Right forelimb (tissue), 1 donor: ENCODE measurements at regions not wholly inside any gene's neighbourhood (a gene's known extent, or its start where the extent isn't known, plus 50 kb on each side); places are given as distances from the start of the nearest gene placed in this dataset.
A peak's percentile ranks its signal among the peaks of the same experiment; 100 is the strongest.

ENCODE experiments used
- DNase-seq: peaks from one replicate; pipeline ENCODE4 v3.0.0-alpha.2; 2018

- peak; percentile 18 for DNase-seq
These were observed 297.2 kb downstream of the TCERG1L start for GRCh38 chr10:131014271-131014670.

- DNase-seq, result peak; percentile 16
These were observed 296.2 kb downstream of the TCERG1L start for GRCh38 chr10:131015271-131015670.

- DNase-seq, result peak; percentile 4
These were observed 295.0 kb downstream of the TCERG1L start for GRCh38 chr10:131016556-131016955.

DNA sequence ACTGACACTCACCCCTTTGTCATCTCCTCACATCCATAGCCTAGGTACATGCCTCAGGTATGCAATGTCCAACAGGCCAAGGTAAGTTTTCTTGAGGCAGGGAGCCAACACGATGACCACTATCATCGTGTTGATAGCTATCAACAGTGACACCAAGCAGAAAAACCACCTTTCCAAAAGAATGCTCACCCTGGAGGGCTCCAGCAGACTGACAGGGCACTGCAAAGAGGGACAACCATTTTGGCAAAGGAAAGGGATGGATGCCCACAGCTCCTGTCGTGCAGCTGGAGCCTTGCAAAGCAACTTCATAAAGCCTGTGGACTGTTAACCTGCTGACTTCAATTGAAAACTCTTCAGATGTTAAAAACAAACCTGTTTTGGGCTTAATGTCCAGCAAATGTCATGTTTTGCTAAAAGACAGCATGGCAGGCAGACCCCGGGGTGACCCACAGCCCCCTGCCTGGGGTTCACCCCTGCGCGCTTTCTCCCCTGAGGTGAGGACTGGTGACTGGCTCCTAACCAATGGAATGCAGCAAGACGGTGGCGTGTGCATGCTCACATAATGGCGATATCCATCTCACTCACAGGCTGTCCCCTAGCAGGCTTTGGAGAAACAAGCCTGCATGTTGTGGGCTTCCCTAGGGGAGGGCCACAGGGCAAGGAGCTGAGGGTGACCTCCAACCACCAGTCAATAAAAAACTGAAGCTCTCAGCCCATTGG is 293.8 kb downstream of the TCERG1L start:
- DNase-seq, result peak; percentile 17

- DNase-seq, result peak; percentile 11
These were observed 292.5 kb downstream of the TCERG1L start for GRCh38 chr10:131018886-131019500.

- peak; percentile 32 for DNase-seq
These were observed 291.8 kb downstream of the TCERG1L start for GRCh38 chr10:131019696-131020095.

- DNase-seq, result no peak
These were observed 290.7 kb downstream of the TCERG1L start for GRCh38 chr10:131020775-131021174.

DNA sequence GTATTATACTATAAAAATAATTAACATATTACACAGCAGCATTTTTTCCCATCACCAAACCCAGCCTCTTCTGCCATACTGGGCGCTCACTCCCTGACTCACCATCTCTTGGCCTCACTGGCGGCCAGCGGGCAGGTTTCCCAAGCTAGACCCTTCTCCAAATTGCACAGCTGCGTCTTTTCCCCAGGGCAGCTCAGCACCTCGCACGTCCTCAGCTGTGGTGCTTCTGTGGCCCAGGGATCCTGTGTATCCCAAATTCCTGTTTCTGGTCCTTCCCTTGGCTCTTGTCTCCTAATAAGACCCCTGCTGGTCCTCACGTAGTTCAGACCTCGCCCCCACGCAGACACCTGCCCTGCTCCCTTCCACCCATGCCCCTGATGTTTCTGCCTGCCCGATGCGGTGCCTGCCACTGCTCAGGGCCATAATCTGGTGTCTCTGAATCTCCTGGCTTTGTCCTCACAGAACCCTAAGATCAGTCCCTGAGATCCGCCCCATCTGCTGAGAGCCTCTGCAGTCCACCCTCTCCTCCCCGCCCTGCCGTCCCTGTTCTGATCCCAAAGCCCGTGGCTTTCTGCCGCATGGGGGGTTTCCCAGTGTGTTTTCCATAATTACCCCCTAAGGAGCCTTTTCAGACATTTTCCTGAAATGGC is 290.1 kb downstream of the TCERG1L start:
- no peak for DNase-seq

DNA sequence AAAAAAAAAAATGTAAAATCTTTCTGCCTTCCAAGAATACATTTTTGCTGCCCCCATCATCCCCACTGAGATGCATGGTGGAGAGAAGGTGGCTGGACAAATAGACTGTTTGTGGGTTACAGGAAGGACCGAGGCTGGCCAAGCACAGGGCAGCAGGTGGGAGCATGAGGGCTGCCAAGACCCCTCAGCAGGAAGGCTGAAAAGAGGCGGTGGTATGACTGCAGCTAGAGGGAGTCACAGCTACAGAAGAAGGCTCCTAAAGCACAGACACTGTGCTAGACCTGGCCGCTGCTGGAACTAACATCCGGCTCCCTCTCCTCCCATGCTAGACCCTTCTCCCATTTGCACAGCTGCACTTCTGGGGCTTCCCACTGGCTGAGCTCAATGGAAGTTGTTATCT is 289.6 kb downstream of the TCERG1L start:
- DNase-seq, result no peak

DNA sequence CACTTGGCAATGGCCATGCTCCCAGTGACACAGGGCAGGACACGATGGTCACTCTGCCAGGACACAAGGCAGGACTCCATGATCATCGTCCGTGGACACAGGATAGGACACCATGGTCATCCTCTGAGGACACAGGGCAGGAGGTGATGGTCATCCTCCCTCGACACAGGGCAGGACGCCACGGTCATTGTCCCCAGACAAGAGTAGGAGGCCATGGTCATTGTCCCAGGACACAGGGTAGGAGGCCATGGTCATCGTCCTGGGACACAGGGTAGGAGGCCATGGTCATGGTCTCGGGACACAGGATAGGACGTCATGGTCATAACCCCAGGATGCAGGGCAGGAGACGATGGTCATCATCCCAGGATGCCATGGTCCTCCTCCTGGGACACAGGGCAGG is 289.2 kb downstream of the TCERG1L start:
- no peak for DNase-seq

- no peak for DNase-seq
These were observed 288.5 kb downstream of the TCERG1L start for GRCh38 chr10:131022981-131023380.

DNA sequence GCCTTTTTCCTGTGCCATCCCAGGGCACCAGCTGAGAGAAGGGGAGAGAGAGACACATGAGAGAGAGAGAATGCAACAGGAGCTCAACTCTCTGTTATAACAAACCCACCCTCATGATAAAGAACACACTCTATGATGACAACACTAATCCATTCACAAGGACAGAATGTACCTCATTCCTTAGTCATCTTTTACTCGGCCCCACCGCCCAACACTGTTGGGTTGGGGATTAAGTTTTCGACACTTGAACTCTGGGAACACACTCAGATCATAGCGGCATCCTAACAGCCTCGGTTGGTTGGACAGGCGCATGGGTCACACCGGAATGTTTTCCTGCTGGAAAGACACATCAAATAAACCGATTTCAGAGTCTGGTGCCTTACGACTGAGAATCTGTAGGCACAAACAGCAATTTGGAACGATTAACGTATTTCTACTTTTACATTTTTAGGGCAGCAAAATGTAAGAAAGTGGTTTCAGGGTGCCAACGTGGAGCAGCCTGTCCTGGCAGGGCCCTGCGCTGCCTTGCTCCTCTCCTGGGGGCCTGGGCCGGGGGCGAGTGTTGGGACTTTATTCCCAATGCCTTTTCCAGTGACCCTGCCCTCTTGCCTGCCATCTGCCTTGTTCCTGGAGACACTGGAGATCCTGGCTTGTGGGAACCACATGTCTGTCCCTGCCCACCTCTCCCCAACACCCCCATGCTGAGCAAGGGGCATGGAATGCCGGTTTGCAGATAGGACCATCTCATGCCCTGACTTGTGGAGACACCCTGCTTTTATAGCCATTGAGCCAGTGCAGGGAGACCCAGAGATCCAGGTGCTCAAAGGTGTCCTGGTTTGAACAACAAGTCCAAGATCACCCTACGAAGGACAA is 287.0 kb downstream of the TCERG1L start:
- no peak for DNase-seq

DNA sequence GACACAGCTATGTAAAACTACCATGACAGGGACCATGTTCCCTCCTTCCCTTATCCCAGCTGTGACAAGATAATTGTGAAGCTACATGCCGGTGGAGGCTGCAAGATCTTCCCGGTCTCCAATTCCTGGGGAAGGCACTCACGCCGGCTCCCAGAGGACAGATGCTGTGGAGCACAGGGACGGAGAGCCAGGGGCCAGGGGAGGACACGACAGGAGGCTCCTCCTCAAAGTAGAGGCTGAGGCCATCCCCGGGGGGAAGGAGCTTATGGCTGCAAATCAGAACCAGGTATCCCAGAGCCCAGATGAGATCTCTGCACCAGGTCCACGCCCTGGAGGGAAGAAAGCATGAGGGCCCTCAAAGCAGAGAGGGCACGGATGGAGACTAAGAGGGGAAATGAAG is 286.2 kb downstream of the TCERG1L start:
- no peak for DNase-seq

DNA sequence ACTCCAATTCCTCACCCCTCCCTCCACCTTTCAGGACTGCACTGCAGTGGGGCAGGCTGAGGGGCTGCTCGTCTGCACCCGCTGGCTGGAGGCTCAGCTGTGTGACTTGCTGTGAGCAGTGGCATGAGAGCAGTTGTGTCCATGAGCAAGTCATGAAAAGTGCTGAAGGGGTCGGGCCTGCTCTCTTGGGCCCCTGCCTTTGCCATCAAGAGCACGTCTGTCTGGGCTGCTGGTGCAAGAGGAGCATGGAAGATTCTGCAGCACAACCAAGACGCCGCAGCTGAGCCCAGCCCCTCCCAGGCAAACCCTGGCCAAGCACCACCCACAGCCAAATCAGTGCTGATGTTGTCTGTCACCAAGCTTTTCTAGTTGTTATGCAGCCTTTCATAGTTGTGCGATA is 284.3 kb downstream of the TCERG1L start:
- DNase-seq, result no peak

GRCh38 chr10:131031346-131031745 is 280.2 kb downstream of the TCERG1L start:
- DNase-seq, result no peak

- no peak for DNase-seq
These were observed 279.0 kb downstream of the TCERG1L start for GRCh38 chr10:131032329-131033165.

GRCh38 chr10:131033166-131034085 is 278.1 kb downstream of the TCERG1L start:
- peak; percentile 5 for DNase-seq

DNA sequence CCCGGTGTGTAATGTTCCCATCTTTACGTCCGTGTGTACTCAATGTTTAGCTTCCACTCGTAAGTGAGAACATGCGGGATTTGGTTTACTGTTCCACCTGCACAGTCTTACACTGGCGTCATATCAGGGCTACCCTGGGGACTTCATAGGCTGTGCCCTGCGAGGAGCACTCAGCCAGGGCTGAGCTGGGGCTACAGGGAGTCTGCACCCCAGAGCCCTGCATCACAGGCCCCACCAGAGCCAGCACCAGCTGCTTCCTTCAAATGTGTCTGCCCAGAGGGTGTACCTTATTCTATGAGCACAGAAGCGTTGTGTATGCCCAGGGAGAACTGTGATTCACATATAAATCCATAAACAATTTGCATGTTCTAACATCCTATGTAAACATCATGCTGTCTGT is 277.1 kb downstream of the TCERG1L start:
- peak; percentile 27 for DNase-seq

DNA sequence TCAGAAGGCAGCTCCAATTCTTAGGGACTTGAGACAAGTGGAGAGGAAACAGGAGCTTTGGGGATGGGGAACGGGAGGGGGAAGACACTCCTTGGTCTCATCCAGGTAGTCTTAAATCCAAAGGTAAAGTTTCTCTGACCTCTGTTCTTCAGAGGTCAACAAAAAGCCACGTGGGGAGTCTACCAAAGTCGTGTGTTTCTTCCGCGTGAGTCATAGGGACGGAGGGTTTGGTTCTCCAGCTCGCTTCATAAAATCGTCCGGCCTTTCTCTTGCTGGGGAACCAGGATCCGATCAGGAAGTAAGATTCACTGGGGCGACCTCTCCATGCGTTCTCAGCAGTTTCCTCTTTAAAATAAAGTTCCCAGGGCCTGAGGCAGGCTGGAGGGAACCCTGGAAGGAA is 275.7 kb downstream of the TCERG1L start:
- no peak for DNase-seq

- DNase-seq, result no peak
These were observed 273.5 kb downstream of the TCERG1L start for GRCh38 chr10:131038056-131038455.

DNA sequence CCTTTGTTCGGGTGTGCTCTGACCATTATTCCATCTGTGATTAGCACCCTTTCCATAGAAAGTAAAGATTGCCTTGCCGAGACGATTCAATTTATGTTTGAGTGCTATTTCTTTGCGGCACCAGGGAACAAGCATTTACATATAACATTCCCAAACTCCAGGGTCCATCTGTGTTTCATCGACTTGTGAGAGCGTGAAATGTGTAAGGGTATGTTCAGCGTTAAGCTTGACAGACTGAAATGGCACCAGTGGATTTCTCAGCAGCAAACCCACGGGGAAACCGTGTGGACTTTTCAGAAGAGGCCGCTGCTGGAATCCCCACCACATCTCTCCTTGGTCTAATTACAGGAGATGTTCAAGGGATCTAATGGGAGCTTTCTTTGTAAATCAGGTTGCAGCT is 270.5 kb downstream of the TCERG1L start:
- DNase-seq, result no peak
